Astrocyte (in vitro differentiated cells and primary cell): ENCODE measurements at regions not wholly inside any gene's neighbourhood (a gene's known extent, or its start where the extent isn't known, plus 50 kb on each side); places are given as distances from the start of the nearest gene placed in this dataset.

ENCODE experiments used
- DNase-seq: peaks from one replicate; pipeline ENCODE4 v3.0.0-alpha.2; 2010; ENCODE audit warnings: low read depth
- FAIRE-seq: peaks from 2 replicates; lab custom pipeline; 2011; peaks lifted over from hg19 to GRCh38; lab: Jason Lieb, UNC
- H2AFZ ChIP-seq: 2 replicates; pipeline ENCODE4 v1.6.0; 2012; ENCODE audit warnings: low read depth, low read length, inconsistent platforms
- H3K27ac ChIP-seq: 2 replicates; pipeline ENCODE4 v1.5.1; 2011; ENCODE audit warnings: low read depth, low read length, inconsistent platforms
- H3K27me3 ChIP-seq: 2 replicates; pipeline ENCODE4 v1.6.0; 2011; ENCODE audit warnings: low read length, inconsistent platforms; ENCODE audit not compliant: insufficient read depth
- H3K36me3 ChIP-seq: 2 replicates; pipeline ENCODE4 v1.5.1; 2011; ENCODE audit warnings: low read length, inconsistent platforms; ENCODE audit not compliant: insufficient read depth
- H3K4me1 ChIP-seq: 2 replicates; pipeline ENCODE4 v1.5.1; 2011; ENCODE audit warnings: low read length, inconsistent platforms; ENCODE audit not compliant: insufficient read depth
- H3K4me2 ChIP-seq: 2 replicates; pipeline ENCODE4 v1.6.0; 2012; ENCODE audit warnings: low read length, inconsistent platforms
- H3K4me3 ChIP-seq: 2 replicates; pipeline ENCODE4 v1.5.1; 2011; ENCODE audit warnings: low read depth, mild to moderate bottlenecking, low read length, inconsistent platforms; ENCODE audit not compliant: insufficient read depth
- H3K79me2 ChIP-seq: 2 replicates; pipeline ENCODE4 v1.6.0; 2012; ENCODE audit warnings: mild to moderate bottlenecking, low read length, inconsistent platforms; ENCODE audit not compliant: insufficient read depth
- H3K9ac ChIP-seq: 2 replicates; pipeline ENCODE4 v1.6.0; 2012; ENCODE audit warnings: mild to moderate bottlenecking, low read length, inconsistent platforms
- H3K9me3 ChIP-seq: 2 replicates; pipeline ENCODE4 v1.5.1; 2012; ENCODE audit warnings: low read depth, mild to moderate bottlenecking, low read length, inconsistent platforms; ENCODE audit not compliant: insufficient read depth
- H4K20me1 ChIP-seq: 2 replicates; pipeline ENCODE4 v1.6.0; 2012; ENCODE audit warnings: low read length, inconsistent platforms; ENCODE audit not compliant: insufficient read depth
- H3K27ac Mint-ChIP-seq: one replicate; pipeline ENCODE4 v1.8.0; 2021; ENCODE audit warnings: mild to moderate bottlenecking, mixed read lengths; ENCODE audit not compliant: unreplicated experiment
- H3K27me3 Mint-ChIP-seq: one replicate; pipeline ENCODE4 v1.8.0; 2021; ENCODE audit warnings: low read depth, mixed read lengths; ENCODE audit not compliant: unreplicated experiment
- H3K36me3 Mint-ChIP-seq: one replicate; pipeline ENCODE4 v1.8.0; 2021; ENCODE audit warnings: low read depth, mixed read lengths; ENCODE audit not compliant: unreplicated experiment
- H3K4me1 Mint-ChIP-seq: one replicate; pipeline ENCODE4 v1.8.0; 2021; ENCODE audit warnings: low read depth, mixed read lengths; ENCODE audit not compliant: unreplicated experiment
- H3K4me3 Mint-ChIP-seq: one replicate; pipeline ENCODE4 v1.8.0; 2021; ENCODE audit warnings: mild to moderate bottlenecking, moderate library complexity, mixed read lengths; ENCODE audit not compliant: unreplicated experiment
- H3K9me3 Mint-ChIP-seq: one replicate; pipeline ENCODE4 v1.8.0; 2021; ENCODE audit warnings: mild to moderate bottlenecking, mixed read lengths; ENCODE audit not compliant: unreplicated experiment
- EZH2 ChIP-seq: IDR thresholded peaks from 2 replicates; pipeline ENCODE4 v1.6.1; 2012; ENCODE audit warnings: mild to moderate bottlenecking, low read length, inconsistent platforms; ENCODE audit not compliant: insufficient read depth
- TF ChIP-seq, protein P1 (sequence below): IDR thresholded peaks from 2 replicates; pipeline ENCODE4 v1.5.1; 2011; ENCODE audit warnings: low read depth, mild to moderate bottlenecking, inconsistent platforms, low read length, moderate library complexity; ENCODE audit not compliant: insufficient read depth

- H3K36me3 Mint-ChIP-seq: no peaks in the 10 kb centered on the region
- H3K27ac ChIP-seq: no peak overlapping the region
- peak overlapping the region; percentile 34 for H3K4me3 Mint-ChIP-seq
- H3K4me1 ChIP-seq: peaks cover 4% of the 10 kb centered on the region
- H3K9ac ChIP-seq: no peak overlapping the region
- H3K36me3 ChIP-seq: no peaks in the 10 kb centered on the region
- H3K9me3 ChIP-seq: no peaks in the 10 kb centered on the region
- H2AFZ ChIP-seq: no peak overlapping the region
- H3K79me2 ChIP-seq: no peaks in the 10 kb centered on the region
- no peak overlapping the region for H3K4me2 ChIP-seq
- FAIRE-seq (no peak), DNase-seq (no peak)
- H3K27ac Mint-ChIP-seq: no peak overlapping the region
- H3K27me3 Mint-ChIP-seq: peaks cover 61% of the 10 kb centered on the region
- no peak overlapping the region for H3K4me3 ChIP-seq
- H3K4me1 Mint-ChIP-seq: peaks cover 3% of the 10 kb centered on the region
- H3K9me3 Mint-ChIP-seq: peaks cover 3% of the 10 kb centered on the region
- H4K20me1 ChIP-seq: no peaks in the 10 kb centered on the region
- TF ChIP-seq, protein P1, sequence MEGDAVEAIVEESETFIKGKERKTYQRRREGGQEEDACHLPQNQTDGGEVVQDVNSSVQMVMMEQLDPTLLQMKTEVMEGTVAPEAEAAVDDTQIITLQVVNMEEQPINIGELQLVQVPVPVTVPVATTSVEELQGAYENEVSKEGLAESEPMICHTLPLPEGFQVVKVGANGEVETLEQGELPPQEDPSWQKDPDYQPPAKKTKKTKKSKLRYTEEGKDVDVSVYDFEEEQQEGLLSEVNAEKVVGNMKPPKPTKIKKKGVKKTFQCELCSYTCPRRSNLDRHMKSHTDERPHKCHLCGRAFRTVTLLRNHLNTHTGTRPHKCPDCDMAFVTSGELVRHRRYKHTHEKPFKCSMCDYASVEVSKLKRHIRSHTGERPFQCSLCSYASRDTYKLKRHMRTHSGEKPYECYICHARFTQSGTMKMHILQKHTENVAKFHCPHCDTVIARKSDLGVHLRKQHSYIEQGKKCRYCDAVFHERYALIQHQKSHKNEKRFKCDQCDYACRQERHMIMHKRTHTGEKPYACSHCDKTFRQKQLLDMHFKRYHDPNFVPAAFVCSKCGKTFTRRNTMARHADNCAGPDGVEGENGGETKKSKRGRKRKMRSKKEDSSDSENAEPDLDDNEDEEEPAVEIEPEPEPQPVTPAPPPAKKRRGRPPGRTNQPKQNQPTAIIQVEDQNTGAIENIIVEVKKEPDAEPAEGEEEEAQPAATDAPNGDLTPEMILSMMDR: no peak
- no peak for TF ChIP-seq EZH2
- H3K27me3 ChIP-seq: peaks cover 6% of the 10 kb centered on the region
Measured at GRCh38 chr6:43885399-43886066, 115.5 kb downstream of the VEGFA start.

- Histone ChIP-seq H3K4me2 (no peak overlapping the region), H3K36me3 (no peaks in the 10 kb centered on the region), H3K27ac (no peak overlapping the region), H3K4me1 (peaks cover 4% of the 10 kb centered on the region), H3K27me3 (peaks cover 6% of the 10 kb centered on the region), H3K9me3 (no peaks in the 10 kb centered on the region), H3K4me3 (no peak overlapping the region), H4K20me1 (no peaks in the 10 kb centered on the region), H3K79me2 (no peaks in the 10 kb centered on the region), H2AFZ (no peak overlapping the region), H3K9ac (no peak overlapping the region)
- Mint-ChIP-seq H3K4me3 (no peak overlapping the region), H3K9me3 (peaks cover 3% of the 10 kb centered on the region), H3K27me3 (peaks cover 65% of the 10 kb centered on the region), H3K27ac (no peak overlapping the region), H3K36me3 (no peaks in the 10 kb centered on the region), H3K4me1 (peaks cover 3% of the 10 kb centered on the region)
- no peak for TF ChIP-seq EZH2
- TF ChIP-seq, protein P1: no peak
- no peak for FAIRE-seq
- DNase-seq: no peak
Measured at GRCh38 chr6:43884652-43885022, 114.6 kb downstream of the VEGFA start.
